Panc1 (cell line): ENCODE measurements at regions not wholly inside any gene's neighbourhood (a gene's known extent, or its start where the extent isn't known, plus 50 kb on each side); places are given as distances from the start of the nearest gene placed in this dataset.

Experiments
- ATAC-seq: fragments of 200-7000 bp; cut with Tn5 transposase; 2 replicates; pipeline ENCODE4 v1.9.1; 2020; ENCODE audit warnings: mild to moderate bottlenecking, moderate library complexity
- BruUV-seq: library from RNA; stranded (reverse); fragments of 400-500 nt; replicated peaks from 2 replicates; lab custom pipeline; 2021; lab: Mats Ljungman, UMichigan
- CTCF ChIA-PET: fragments of 300-600 bp; sonication (Branson Sonifier 250); formaldehyde crosslinking; loops from one replicate; lab custom pipeline; 2022; ENCODE audit warnings: antibody characterized with exemption; lab: Charles Lee
- POLR2A ChIA-PET: fragments of 300-600 bp; sonication (Branson Sonifier 250); formaldehyde crosslinking; loops from one replicate; lab custom pipeline; 2022; ENCODE audit warnings: antibody characterized with exemption; lab: Charles Lee
- DNase-seq: peaks from one replicate; pipeline ENCODE4 v3.0.0-alpha.2; 2010; ENCODE audit warnings: low read depth, low spot score
- H3K27ac ChIP-seq: 2 replicates; pipeline ENCODE4 v1.5.1; 2011; ENCODE audit warnings: mild to moderate bottlenecking, low read length, inconsistent platforms
- H3K27me3 ChIP-seq: fragments of 200-500 bp; sonication (Bioruptor generic); 2 replicates; pipeline ENCODE4 v1.6.0; 2014; ENCODE audit warnings: low read length, inconsistent platforms; ENCODE audit not compliant: control insufficient read depth, insufficient read depth
- H3K36me3 ChIP-seq: fragments of 200-500 bp; sonication (Bioruptor generic); 2 replicates; pipeline ENCODE4 v1.5.1; 2014; ENCODE audit warnings: inconsistent platforms, mild to moderate bottlenecking, low read length, moderate library complexity; ENCODE audit not compliant: control insufficient read depth, insufficient read depth
- H3K4me1 ChIP-seq: 2 replicates; pipeline ENCODE4 v1.5.1; 2011; ENCODE audit warnings: inconsistent platforms, mild to moderate bottlenecking, low read length, moderate library complexity; ENCODE audit not compliant: control insufficient read depth, insufficient read depth
- H3K4me3 ChIP-seq, 2 experiments: 2 replicates each; pipeline ENCODE4 v1.5.1; 2011 to 2012; ENCODE audit warnings: low read depth in 2 of 2, low read length in 2 of 2, mild to moderate bottlenecking in 2 of 2, inconsistent platforms in 1 of 2, moderate library complexity in 1 of 2
- H3K9me3 ChIP-seq: fragments of 200-500 bp; sonication (Bioruptor generic); 2 replicates; pipeline ENCODE4 v1.5.1; 2014; ENCODE audit warnings: low read depth, mild to moderate bottlenecking, inconsistent platforms, low read length, moderate library complexity; ENCODE audit not compliant: control insufficient read depth, insufficient read depth
- POLR2AphosphoS5 ChIP-seq: IDR thresholded peaks from 2 replicates; pipeline ENCODE4 v1.6.1; 2012; ENCODE audit warnings: mild to moderate bottlenecking, low read depth, low read length, moderate library complexity
- SIN3A ChIP-seq: IDR thresholded peaks from 2 replicates; pipeline ENCODE4 v1.6.1; 2012; ENCODE audit warnings: low read depth, mild to moderate bottlenecking, low read length, moderate library complexity, borderline replicate concordance; ENCODE audit not compliant: insufficient read depth
- TCF7L2 ChIP-seq: IDR thresholded peaks from 2 replicates; pipeline ENCODE4 v1.6.1; 2011; ENCODE audit warnings: mild to moderate bottlenecking, low read depth, low read length, inconsistent platforms
- in situ Hi-C: cut with HindIII; loops from 2 replicates; pipeline ENCODE4 v1.10.0; 2016; ENCODE audit warnings: low sequenced_read_pairs, low pct_unique_long_range_greater_than_20kb
- intact Hi-C: fragments of 100-400 bp; cut with micrococcal nuclease; formaldehyde crosslinking; loops from one replicate; pipeline ENCODE4 v1.10.0; 2022; ENCODE audit not compliant: unreplicated experiment
- TF ChIP-seq, protein P1 (sequence below), 2 experiments: IDR thresholded peaks; 2 replicates each; pipeline ENCODE4 v1.6.1; 2011 to 2012; ENCODE audit warnings: low read depth in 2 of 2, control low read depth in 1 of 2, low read length in 1 of 2, mild to moderate bottlenecking in 1 of 2, moderate library complexity in 1 of 2; ENCODE audit not compliant: insufficient read depth in 1 of 2
- TF ChIP-seq, protein P2 (sequence below): fragments of 450-650 bp; IDR thresholded peaks from 2 replicates; pipeline ENCODE4 v1.5.1; 2017; ENCODE audit warnings: mild to moderate bottlenecking

DNA sequence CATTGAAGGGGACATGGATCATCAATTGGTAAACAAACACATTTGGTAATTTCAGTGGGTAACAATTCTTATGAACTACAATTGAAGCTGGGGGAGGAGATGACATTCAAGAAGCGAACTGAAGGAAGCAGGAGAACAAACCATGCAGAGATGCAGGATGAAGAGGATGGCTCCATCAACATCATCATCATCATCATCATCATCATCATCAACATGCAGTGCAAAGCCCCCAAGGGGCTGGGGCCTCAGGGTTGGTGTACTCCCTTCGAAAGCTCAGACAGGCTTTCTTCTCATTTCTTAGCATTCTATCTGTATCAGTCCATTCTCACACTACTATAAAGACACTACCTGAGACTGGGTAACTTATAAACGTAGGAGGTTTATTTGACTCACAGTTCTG, 105.8 kb downstream of the DUSP10 start:
- H3K4me3 ChIP-seq, result no peak overlapping the region
- TF ChIP-seq TCF7L2, result no peak
- TF ChIP-seq POLR2AphosphoS5, result no peak
- TF ChIP-seq, protein P1, sequence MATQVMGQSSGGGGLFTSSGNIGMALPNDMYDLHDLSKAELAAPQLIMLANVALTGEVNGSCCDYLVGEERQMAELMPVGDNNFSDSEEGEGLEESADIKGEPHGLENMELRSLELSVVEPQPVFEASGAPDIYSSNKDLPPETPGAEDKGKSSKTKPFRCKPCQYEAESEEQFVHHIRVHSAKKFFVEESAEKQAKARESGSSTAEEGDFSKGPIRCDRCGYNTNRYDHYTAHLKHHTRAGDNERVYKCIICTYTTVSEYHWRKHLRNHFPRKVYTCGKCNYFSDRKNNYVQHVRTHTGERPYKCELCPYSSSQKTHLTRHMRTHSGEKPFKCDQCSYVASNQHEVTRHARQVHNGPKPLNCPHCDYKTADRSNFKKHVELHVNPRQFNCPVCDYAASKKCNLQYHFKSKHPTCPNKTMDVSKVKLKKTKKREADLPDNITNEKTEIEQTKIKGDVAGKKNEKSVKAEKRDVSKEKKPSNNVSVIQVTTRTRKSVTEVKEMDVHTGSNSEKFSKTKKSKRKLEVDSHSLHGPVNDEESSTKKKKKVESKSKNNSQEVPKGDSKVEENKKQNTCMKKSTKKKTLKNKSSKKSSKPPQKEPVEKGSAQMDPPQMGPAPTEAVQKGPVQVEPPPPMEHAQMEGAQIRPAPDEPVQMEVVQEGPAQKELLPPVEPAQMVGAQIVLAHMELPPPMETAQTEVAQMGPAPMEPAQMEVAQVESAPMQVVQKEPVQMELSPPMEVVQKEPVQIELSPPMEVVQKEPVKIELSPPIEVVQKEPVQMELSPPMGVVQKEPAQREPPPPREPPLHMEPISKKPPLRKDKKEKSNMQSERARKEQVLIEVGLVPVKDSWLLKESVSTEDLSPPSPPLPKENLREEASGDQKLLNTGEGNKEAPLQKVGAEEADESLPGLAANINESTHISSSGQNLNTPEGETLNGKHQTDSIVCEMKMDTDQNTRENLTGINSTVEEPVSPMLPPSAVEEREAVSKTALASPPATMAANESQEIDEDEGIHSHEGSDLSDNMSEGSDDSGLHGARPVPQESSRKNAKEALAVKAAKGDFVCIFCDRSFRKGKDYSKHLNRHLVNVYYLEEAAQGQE (IDR thresholded peaks at IDR 0.05; ENCODE audit: insufficient read depth in 1 of 2, low read depth in 2 of 2, low read length in 1 of 2), result no peak
- in situ Hi-C loops (no loop called here), intact Hi-C loops (no loop called here)
- no peaks in the 10 kb centered on the region for H3K27me3 ChIP-seq
- BruUV-seq, result no TSS peak
- H3K4me1 ChIP-seq, result no peaks in the 10 kb centered on the region
- no peak overlapping the region for H3K27ac ChIP-seq
- ATAC-seq (no peak), DNase-seq (no peak)
- H3K9me3 ChIP-seq, result no peaks in the 10 kb centered on the region
- no peaks in the 10 kb centered on the region for H3K36me3 ChIP-seq
- ChIA-PET CTCF (no interaction called here), POLR2A (interaction anchor here (0.6 kb wide), 1 partner anchor 79 kb away, joined by 3 read pairs; no protein-coding TSS in a partner anchor)

DNA sequence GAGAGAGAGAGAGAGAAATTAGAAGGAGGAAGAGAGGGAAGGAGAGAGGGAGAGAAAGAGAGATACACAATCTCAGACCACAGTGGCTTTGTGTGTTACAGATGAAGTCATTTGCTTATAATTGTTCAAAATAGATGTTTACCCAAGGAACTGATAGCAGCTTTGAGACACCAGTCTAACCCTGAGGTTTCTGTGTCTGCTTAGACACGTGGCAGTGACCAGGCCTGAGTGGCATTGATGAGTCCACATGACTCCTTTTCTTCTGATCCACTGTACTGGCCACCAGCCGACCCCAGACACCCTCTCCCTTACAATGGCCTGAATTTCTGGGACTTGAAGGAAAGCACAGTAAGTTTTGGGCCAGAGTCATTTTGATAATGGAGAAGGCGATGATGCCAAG, 104.9 kb downstream of the DUSP10 start:
- no TSS peak for BruUV-seq
- in situ Hi-C loops (no loop called here), intact Hi-C loops (no loop called here)
- TF ChIP-seq, protein P1 (IDR thresholded peaks at IDR 0.05; ENCODE audit: insufficient read depth in 1 of 2, low read depth in 2 of 2, low read length in 1 of 2), result no peak
- TF ChIP-seq, protein P2, sequence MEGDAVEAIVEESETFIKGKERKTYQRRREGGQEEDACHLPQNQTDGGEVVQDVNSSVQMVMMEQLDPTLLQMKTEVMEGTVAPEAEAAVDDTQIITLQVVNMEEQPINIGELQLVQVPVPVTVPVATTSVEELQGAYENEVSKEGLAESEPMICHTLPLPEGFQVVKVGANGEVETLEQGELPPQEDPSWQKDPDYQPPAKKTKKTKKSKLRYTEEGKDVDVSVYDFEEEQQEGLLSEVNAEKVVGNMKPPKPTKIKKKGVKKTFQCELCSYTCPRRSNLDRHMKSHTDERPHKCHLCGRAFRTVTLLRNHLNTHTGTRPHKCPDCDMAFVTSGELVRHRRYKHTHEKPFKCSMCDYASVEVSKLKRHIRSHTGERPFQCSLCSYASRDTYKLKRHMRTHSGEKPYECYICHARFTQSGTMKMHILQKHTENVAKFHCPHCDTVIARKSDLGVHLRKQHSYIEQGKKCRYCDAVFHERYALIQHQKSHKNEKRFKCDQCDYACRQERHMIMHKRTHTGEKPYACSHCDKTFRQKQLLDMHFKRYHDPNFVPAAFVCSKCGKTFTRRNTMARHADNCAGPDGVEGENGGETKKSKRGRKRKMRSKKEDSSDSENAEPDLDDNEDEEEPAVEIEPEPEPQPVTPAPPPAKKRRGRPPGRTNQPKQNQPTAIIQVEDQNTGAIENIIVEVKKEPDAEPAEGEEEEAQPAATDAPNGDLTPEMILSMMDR, result no peak
- TF ChIP-seq TCF7L2 (no peak), POLR2AphosphoS5 (no peak), SIN3A (no peak)
- CTCF ChIA-PET, result no interaction called here
- no peaks in the 10 kb centered on the region for H3K4me1 ChIP-seq
- no peak for DNase-seq
- H3K9me3 ChIP-seq, result no peaks in the 10 kb centered on the region
- POLR2A ChIA-PET, result no interaction called here
- H3K27ac ChIP-seq, result no peak overlapping the region
- H3K36me3 ChIP-seq, result no peaks in the 10 kb centered on the region
- no peak overlapping the region for H3K4me3 ChIP-seq
- ATAC-seq, result no peak
- no peaks in the 10 kb centered on the region for H3K27me3 ChIP-seq
